WTC11 (cell line): ENCODE measurements at regions not wholly inside any gene's neighbourhood (a gene's known extent, or its start where the extent isn't known, plus 50 kb on each side); places are given as distances from the start of the nearest gene placed in this dataset.

Experiments used
- AFF4 ChIP-seq: sonication (generic); formaldehyde crosslinking; IDR thresholded peaks from 2 replicates; pipeline ENCODE4 v1.8.1; 2023; ENCODE audit warnings: mild to moderate bottlenecking, missing genetic modification reagents, borderline replicate concordance
- ATF3 ChIP-seq: sonication (generic); formaldehyde crosslinking; conservative IDR thresholded peaks from 2 replicates; pipeline ENCODE4 v1.8.1; 2022; ENCODE audit warnings: mild to moderate bottlenecking, missing genetic modification reagents
- CTCF ChIP-seq: fragments of 200-600 bp; IDR thresholded peaks from 2 replicates; pipeline ENCODE4 v1.8.0; 2022; ENCODE audit warnings: antibody characterized with exemption
- ESRRA ChIP-seq: sonication (generic); formaldehyde crosslinking; IDR thresholded peaks from 2 replicates; pipeline ENCODE4 v1.8.1; 2022; ENCODE audit warnings: mild to moderate bottlenecking, missing genetic modification reagents, borderline replicate concordance
- IRF1 ChIP-seq: sonication (generic); formaldehyde crosslinking; IDR thresholded peaks from 2 replicates; pipeline ENCODE4 v1.8.0; 2023; ENCODE audit warnings: missing genetic modification reagents
- JUN ChIP-seq: sonication (generic); formaldehyde crosslinking; IDR thresholded peaks from 2 replicates; pipeline ENCODE4 v1.8.0; 2023; ENCODE audit warnings: mild to moderate bottlenecking, missing genetic modification reagents
- MYBL2 ChIP-seq: sonication (generic); formaldehyde crosslinking; IDR thresholded peaks from 2 replicates; pipeline ENCODE4 v1.8.1; 2023; ENCODE audit warnings: mild to moderate bottlenecking, moderate library complexity, missing genetic modification reagents
- NR2C2 ChIP-seq: sonication (generic); formaldehyde crosslinking; IDR thresholded peaks from 2 replicates; pipeline ENCODE4 v1.8.0; 2022; ENCODE audit warnings: mild to moderate bottlenecking, missing genetic modification reagents
- PREB ChIP-seq: sonication (generic); formaldehyde crosslinking; IDR thresholded peaks from 2 replicates; pipeline ENCODE4 v1.8.1; 2022; ENCODE audit warnings: mild to moderate bottlenecking, missing genetic modification reagents, moderate library complexity, borderline replicate concordance
- RELA ChIP-seq: sonication (generic); formaldehyde crosslinking; IDR thresholded peaks from 2 replicates; pipeline ENCODE4 v1.8.1; 2022; ENCODE audit warnings: missing genetic modification reagents, mild to moderate bottlenecking, borderline replicate concordance
- TEAD4 ChIP-seq: sonication (generic); formaldehyde crosslinking; IDR thresholded peaks from 2 replicates; pipeline ENCODE4 v1.8.0; 2022; ENCODE audit warnings: mild to moderate bottlenecking, missing genetic modification reagents
- USF1 ChIP-seq: sonication (generic); formaldehyde crosslinking; IDR thresholded peaks from 2 replicates; pipeline ENCODE4 v1.8.0; 2022; ENCODE audit warnings: mild to moderate bottlenecking, missing genetic modification reagents

GRCh38 chr4:115607311-115607710 is 493.9 kb upstream of the NDST4 start:
- TF ChIP-seq PREB (CRISPR knock-in tag) (no peak), CTCF (no peak), AFF4 (no peak), MYBL2 (no peak), USF1 (CRISPR knock-in tag) (no peak), JUN (CRISPR knock-in tag) (no peak), ATF3 (CRISPR knock-in tag) (no peak), RELA (CRISPR knock-in tag) (no peak), TEAD4 (CRISPR knock-in tag) (no peak), ESRRA (no peak), NR2C2 (no peak), IRF1 (CRISPR knock-in tag) (no peak)
